IPS DF 6.9 (cell line): ENCODE measurements at regions not wholly inside any gene's neighbourhood (a gene's known extent, or its start where the extent isn't known, plus 50 kb on each side); places are given as distances from the start of the nearest gene placed in this dataset.
"Not testable (repeated sequence)": the region's sequence is repeated elsewhere in the genome, so short reads cannot be mapped to it uniquely, and the experiment has no call there.

ENCODE experiments used
- DNase-seq: peaks from one replicate; pipeline ENCODE4 v3.0.0-alpha.2; 2013; ENCODE audit warnings: low read depth, low spot score
- H3K27ac ChIP-seq: one replicate; pipeline ENCODE4 v1.5.1; 2013; ENCODE audit warnings: low read length, control low read depth
- H3K27me3 ChIP-seq: 2 replicates; pipeline ENCODE4 v1.6.1; 2013; ENCODE audit warnings: mild to moderate bottlenecking, low read length; ENCODE audit not compliant: control insufficient read depth, insufficient read depth
- H3K36me3 ChIP-seq: 2 replicates; pipeline ENCODE4 v1.6.1; 2013; ENCODE audit warnings: low read length; ENCODE audit not compliant: control insufficient read depth, insufficient read depth
- H3K4me1 ChIP-seq: 2 replicates; pipeline ENCODE4 v1.6.1; 2013; ENCODE audit warnings: low read length; ENCODE audit not compliant: control insufficient read depth, insufficient read depth
- H3K4me3 ChIP-seq: 2 replicates; pipeline ENCODE4 v1.5.1; 2013; ENCODE audit warnings: mild to moderate bottlenecking, low read length
- H3K9me3 ChIP-seq: 2 replicates; pipeline ENCODE4 v1.6.1; 2013; ENCODE audit warnings: low read length, inconsistent platforms; ENCODE audit not compliant: control insufficient read depth, insufficient read depth
- WGBS: extraction: QIAGEN DNeasy Blood & Tissue Kit; methylation state at CpG from one replicate; pipeline ENCODE4 v1.1.7; 2013; ENCODE audit warnings: mixed read lengths, missing lambda C conversion rate; ENCODE audit not compliant: insufficient read length, insufficient coverage; 5-methylcytosine and 5-hydroxymethylcytosine counted together

DNA sequence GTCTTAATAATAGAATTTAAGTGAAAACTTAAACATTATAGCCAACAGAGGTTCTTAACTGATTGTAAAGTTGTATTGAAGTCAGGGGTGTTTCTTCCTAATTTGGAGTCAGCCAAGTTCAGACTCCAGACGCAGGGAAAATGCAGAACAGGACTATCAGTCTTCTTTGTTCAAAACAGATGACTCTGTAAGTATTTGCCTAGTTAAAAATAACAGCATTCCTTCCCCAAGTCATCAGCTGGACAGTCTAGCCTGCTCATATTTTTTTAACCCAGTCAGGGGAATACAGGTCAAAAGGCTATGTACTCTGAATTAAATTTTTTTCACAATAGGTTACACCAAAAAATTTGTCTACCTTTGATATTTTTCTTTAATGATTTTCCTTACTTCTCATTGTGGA lies 73.8 kb upstream of the DCLK2 start:
- no peak overlapping the region for H3K27ac ChIP-seq
- H3K9me3 ChIP-seq = no peaks in the 10 kb centered on the region
- no CpG with 5 or more reads among the region's 1 CpG for WGBS
- no peaks in the 10 kb centered on the region for H3K4me1 ChIP-seq
- no peak for DNase-seq
- H3K36me3 ChIP-seq = no peaks in the 10 kb centered on the region
- no peaks in the 10 kb centered on the region for H3K27me3 ChIP-seq
- H3K4me3 ChIP-seq = no peak overlapping the region

- H3K27ac ChIP-seq = no peak overlapping the region
- no CpG with 5 or more reads among the region's 3 CpGs for WGBS
- no peaks in the 10 kb centered on the region for H3K9me3 ChIP-seq
- no peak for DNase-seq
- H3K4me3 ChIP-seq = no peak overlapping the region
- H3K36me3 ChIP-seq = no peaks in the 10 kb centered on the region
- no peaks in the 10 kb centered on the region for H3K4me1 ChIP-seq
- no peaks in the 10 kb centered on the region for H3K27me3 ChIP-seq
These were observed 72.7 kb upstream of the DCLK2 start for GRCh38 chr4:150005537-150005936.

DNA sequence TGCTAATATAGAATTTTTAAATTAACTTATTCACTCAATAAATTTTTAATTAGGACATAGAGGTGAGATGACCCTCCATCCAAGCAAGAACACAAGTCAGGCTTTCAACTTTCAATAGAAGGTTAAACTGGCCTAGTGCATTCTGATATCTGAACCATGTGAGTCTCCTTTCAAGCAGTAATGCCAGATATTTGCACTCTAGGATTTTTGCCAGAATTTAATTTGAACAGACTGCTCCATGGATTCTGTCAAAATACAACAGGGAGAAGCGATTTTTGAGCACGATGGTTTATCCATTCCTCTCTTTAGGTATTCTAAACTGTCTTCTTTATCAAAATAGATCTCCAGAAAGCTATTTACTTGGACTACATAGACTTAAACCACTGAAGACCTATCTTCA lies 72.0 kb upstream of the DCLK2 start:
- no peaks in the 10 kb centered on the region for H3K36me3 ChIP-seq
- H3K27me3 ChIP-seq = no peaks in the 10 kb centered on the region
- H3K4me3 ChIP-seq = no peak overlapping the region
- no peaks in the 10 kb centered on the region for H3K9me3 ChIP-seq
- DNase-seq = no peak
- no CpG with 5 or more reads among the region's 2 CpGs for WGBS
- no peaks in the 10 kb centered on the region for H3K4me1 ChIP-seq
- H3K27ac ChIP-seq = no peak overlapping the region

- H3K4me3 ChIP-seq = no peak overlapping the region
- no peaks in the 10 kb centered on the region for H3K9me3 ChIP-seq
- WGBS = no CpG with 5 or more reads among the region's 3 CpGs
- no peaks in the 10 kb centered on the region for H3K27me3 ChIP-seq
- DNase-seq = no peak
- H3K4me1 ChIP-seq = no peaks in the 10 kb centered on the region
- no peaks in the 10 kb centered on the region for H3K36me3 ChIP-seq
- H3K27ac ChIP-seq = no peak overlapping the region
These were observed 70.7 kb upstream of the DCLK2 start for GRCh38 chr4:150007512-150007911.

- no CpG with 5 or more reads among the region's 2 CpGs for WGBS
- no peaks in the 10 kb centered on the region for H3K27me3 ChIP-seq
- H3K4me1 ChIP-seq = no peaks in the 10 kb centered on the region
- no peaks in the 10 kb centered on the region for H3K36me3 ChIP-seq
- H3K9me3 ChIP-seq = no peaks in the 10 kb centered on the region
- no peak for DNase-seq
- H3K4me3 ChIP-seq = no peak overlapping the region
- H3K27ac ChIP-seq = no peak overlapping the region
These were observed 69.7 kb upstream of the DCLK2 start for GRCh38 chr4:150008546-150008945.

GRCh38 chr4:150009533-150009932 lies 68.7 kb upstream of the DCLK2 start:
- Histone ChIP-seq H3K4me3 (no peak overlapping the region), H3K27ac (no peak overlapping the region), H3K27me3 (no peaks in the 10 kb centered on the region), H3K4me1 (no peaks in the 10 kb centered on the region), H3K9me3 (no peaks in the 10 kb centered on the region), H3K36me3 (no peaks in the 10 kb centered on the region)
- no CpG with 5 or more reads among the region's 2 CpGs for WGBS
- DNase-seq = no peak

DNA sequence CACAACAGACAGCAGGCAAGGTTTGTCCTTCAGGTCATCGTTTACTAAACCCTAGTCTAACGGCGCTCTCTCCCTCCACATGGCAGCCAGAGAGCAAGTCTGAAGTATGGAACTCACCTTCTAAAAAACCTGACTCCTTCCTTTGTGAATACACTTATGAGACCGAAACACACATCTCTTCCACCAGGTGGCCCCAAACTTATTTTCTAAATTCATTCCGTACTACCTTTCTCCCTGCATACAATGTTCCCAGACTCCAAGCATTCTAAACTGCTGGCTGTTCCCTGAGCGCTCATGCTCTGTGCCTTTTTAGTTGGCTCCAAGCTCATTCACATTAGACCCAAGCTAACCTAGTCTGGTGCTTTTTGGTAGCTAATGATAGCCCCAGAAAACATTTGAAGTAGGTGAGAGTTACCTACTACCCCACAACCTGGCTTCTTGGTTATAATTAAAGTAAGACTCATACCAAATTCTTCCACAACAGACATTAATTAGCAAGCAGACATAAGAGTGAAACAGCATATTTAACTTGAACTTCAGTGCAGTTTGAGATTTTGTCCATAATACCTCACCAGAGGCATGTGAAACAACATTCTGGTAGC lies 67.6 kb upstream of the DCLK2 start:
- WGBS = no CpG with 5 or more reads among the region's 6 CpGs
- no peak overlapping the region for H3K27ac ChIP-seq
- H3K36me3 ChIP-seq = no peaks in the 10 kb centered on the region
- no peaks in the 10 kb centered on the region for H3K27me3 ChIP-seq
- no peak overlapping the region for H3K4me3 ChIP-seq
- peak; percentile 37 for DNase-seq
- H3K4me1 ChIP-seq = no peaks in the 10 kb centered on the region
- H3K9me3 ChIP-seq = no peaks in the 10 kb centered on the region

DNA sequence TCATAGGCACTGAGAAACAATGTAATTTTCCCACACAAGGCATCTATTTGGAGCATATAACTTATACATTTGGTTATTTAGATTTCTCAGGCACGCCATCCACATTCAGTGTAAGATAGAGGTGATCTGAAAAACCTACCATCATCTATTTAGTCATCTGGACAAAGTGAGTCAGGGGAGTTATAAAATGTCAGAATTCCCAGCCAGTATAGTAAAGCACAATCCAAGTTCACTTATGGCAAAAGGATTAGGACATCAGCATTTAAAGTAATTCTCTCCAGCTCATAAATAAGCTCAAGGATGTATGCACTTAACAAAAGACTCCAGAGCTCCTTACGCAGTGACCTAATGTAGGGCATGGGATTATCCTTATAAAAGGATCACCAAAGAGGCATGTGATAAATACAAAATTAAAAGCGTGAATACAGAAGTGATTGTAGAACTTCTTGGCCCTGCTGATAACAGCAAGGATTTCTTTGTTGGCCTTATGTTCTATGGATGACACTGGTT lies 65.3 kb upstream of the DCLK2 start:
- H3K27ac ChIP-seq = no peak overlapping the region
- DNase-seq = no peak
- H3K36me3 ChIP-seq = no peaks in the 10 kb centered on the region
- H3K9me3 ChIP-seq = no peaks in the 10 kb centered on the region
- WGBS = no CpG with 5 or more reads among the region's 3 CpGs
- no peak overlapping the region for H3K4me3 ChIP-seq
- no peaks in the 10 kb centered on the region for H3K27me3 ChIP-seq
- no peaks in the 10 kb centered on the region for H3K4me1 ChIP-seq

DNA sequence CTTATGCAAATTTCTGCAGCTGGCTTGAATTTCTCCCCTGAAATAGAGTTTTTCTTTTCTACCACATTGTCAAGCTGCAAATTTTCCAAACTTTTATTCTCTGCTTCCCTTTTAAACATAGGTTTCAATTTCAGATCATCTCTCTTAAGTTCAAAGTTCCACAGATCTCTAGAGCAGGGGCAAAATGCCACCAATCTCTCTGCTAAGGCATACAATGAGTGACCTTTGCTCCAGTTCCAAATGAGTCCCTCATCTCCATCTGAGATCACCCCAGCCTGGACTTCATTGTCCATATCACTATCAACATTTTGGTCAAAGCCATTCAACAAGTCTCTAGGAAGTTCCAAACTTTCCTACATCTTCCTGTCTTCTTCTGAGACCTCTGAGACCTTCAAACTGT lies 62.3 kb upstream of the DCLK2 start:
- not testable (repeated sequence) for H3K27ac ChIP-seq, DNase-seq, H3K4me1 ChIP-seq, H3K9me3 ChIP-seq, H3K36me3 ChIP-seq, H3K27me3 ChIP-seq, H3K4me3 ChIP-seq

DNA sequence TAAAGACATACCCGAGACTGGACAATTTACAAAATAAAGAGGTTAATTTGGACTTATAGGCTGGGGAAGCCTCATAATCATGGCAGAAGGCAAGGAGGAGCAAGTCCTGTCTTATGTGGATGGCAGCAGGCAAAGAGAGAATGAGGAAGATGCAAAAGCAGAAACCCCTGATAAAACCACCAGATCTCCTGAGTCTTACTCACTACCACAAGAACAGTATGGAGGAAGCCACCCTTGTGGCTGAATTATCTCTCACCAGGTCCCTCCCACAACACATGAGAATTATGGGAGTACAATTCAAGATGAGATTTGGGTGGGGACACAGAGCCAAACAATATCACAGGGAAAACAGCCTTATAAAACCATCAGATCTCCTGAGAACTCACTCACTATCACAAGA lies 61.6 kb upstream of the DCLK2 start:
- not testable (repeated sequence) for H3K27me3 ChIP-seq, H3K4me1 ChIP-seq, H3K36me3 ChIP-seq, H3K9me3 ChIP-seq, H3K27ac ChIP-seq, DNase-seq, H3K4me3 ChIP-seq
- no CpG with 5 or more reads among the region's 1 CpG for WGBS

- no CpG with 5 or more reads among the region's 1 CpG for WGBS
- Histone ChIP-seq H3K27me3 (no peaks in the 10 kb centered on the region), H3K4me1 (no peaks in the 10 kb centered on the region)
These were observed 60.0 kb upstream of the DCLK2 start for GRCh38 chr4:150018257-150018656.

More at GRCh38 chr4:150018257-150018656, 60.0 kb upstream of the DCLK2 start:
- no peaks in the 10 kb centered on the region for H3K36me3 ChIP-seq
- H3K9me3 ChIP-seq = no peaks in the 10 kb centered on the region
- H3K4me3 ChIP-seq = no peak overlapping the region
- H3K27ac ChIP-seq = no peak overlapping the region
- DNase-seq = no peak
